ENCODE measurements at regions not wholly inside any gene's neighbourhood (a gene's known extent, or its start where the extent isn't known, plus 50 kb on each side); places are given as distances from the start of the nearest gene placed in this dataset.

DNA sequence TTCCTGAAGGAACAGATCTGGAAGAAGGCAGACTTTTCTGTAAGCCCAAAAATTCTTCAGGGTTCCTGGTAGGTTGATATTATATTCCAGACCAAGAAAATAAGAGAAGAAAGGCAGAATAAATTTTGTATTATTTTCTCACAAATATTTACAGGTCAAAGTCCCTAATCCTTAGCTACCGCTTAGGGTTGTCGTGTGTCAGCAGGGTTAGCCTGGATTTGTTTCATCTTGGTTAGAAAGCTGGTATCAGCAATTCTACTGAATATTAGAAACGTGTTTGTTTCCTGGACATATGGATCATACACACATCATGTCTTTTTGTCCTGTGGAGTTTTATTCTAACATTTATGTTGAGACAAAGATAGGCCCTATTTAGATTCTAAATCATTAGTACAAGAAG lies 232.9 kb upstream of the CXXC4 start:
- TF ChIP-seq TFCP2L1 (CRISPR knock-in tag; IDR thresholded peaks at IDR 0.05) (no peak), TP53 (CRISPR knock-in tag; IDR thresholded peaks at IDR 0.05) (no peak), NPAS2 (CRISPR knock-in tag; IDR thresholded peaks at IDR 0.05; ENCODE audit: borderline replicate concordance) (no peak), CBX8 (IDR thresholded peaks at IDR 0.05) (no peak), BHLHE40 (IDR thresholded peaks at IDR 0.05; ENCODE audit: low read depth, low read length) (no peak)
- Histone ChIP-seq H3K9me3 (no peaks in the 10 kb centered on the region; the same call in 2 of the 3 replicates), H3K4me2 (peak overlapping the region; percentile 73), H3K4me1 (peaks cover 25% of the 10 kb centered on the region), H3K4me3 (no peak overlapping the region), H3K27ac (peak overlapping the region; percentile 72 to 82)
- CTCF ChIA-PET: interaction anchor here (1.4 kb wide), 1 partner anchor 132 kb away, joined by 3 read pairs; no protein-coding TSS in a partner anchor
- ATAC-seq: no peak
- no peak for DNase-seq (ENCODE audit: low read depth in 1 of 2, low spot score in 1 of 2)
- POLR2A ChIA-PET: no interaction called here
- 77% methylated on average over 3 of the region's 3 CpGs for WGBS (ENCODE audit: missing lambda C conversion rate)
- FAIRE-seq: no peak

DNA sequence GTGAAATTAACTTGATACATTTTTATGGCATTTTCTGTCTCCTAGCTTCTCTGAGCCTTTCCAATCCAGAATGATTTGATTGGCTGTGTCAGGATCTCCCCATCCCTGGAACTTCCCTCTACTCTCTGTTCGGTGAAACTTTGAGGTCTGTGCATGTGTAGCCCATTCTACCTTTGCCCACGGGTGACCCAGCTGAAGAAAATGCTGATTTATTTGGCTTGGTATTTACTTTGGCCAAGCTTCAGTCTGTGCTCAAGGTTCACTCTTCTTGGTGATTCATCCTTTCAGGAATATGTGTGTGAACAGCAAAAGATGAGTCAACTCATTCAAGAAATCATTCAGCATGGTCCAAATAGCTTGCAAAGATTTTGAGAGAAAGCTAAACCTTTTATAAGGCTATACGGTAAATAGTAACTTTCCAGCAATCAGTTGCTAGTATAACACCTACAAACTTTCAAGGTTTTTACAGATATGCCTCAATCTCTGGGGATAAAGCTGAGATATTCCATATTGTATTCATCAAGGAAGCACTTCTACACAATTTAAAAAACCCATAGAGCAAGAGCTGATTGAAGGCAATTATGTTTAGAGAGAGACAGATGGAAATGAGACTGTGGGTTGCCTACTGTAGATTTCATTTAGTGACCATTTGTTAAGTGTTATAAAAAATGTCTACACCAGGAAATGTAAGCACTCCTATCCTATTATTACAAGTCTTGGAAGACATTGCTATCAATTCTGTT lies 233.9 kb upstream of the CXXC4 start:
- Histone ChIP-seq H3K4me2 (peak overlapping the region; percentile 73), H3K27ac (peak overlapping the region; percentile 72 to 82), H3K4me3 (0 out of 3 replicates have a peak overlapping the region, but pooled peaks have one; percentile 18), H3K4me1 (peaks cover 25% of the 10 kb centered on the region), H3K9me3 (no peaks in the 10 kb centered on the region; the same call in 2 of the 3 replicates)
- DNase-seq (ENCODE audit: low read depth in 1 of 2, low spot score in 1 of 2) (peak; percentile 51 to 85), ATAC-seq (peak; percentile 100), FAIRE-seq (peak; percentile 79)
- POLR2A ChIA-PET: no interaction called here
- CTCF ChIA-PET: interaction anchor here (1.4 kb wide), 1 partner anchor 131 kb away, joined by 3 read pairs; no protein-coding TSS in a partner anchor
- whole genome bisulfite sequencing (ENCODE audit: missing lambda C conversion rate): 6% methylated on average over 3 of the region's 3 CpGs
- peak; percentile 83 for TF ChIP-seq GATA3 (IDR thresholded peaks at IDR 0.05; ENCODE audit: borderline replicate concordance)
- TF ChIP-seq, protein P1, sequence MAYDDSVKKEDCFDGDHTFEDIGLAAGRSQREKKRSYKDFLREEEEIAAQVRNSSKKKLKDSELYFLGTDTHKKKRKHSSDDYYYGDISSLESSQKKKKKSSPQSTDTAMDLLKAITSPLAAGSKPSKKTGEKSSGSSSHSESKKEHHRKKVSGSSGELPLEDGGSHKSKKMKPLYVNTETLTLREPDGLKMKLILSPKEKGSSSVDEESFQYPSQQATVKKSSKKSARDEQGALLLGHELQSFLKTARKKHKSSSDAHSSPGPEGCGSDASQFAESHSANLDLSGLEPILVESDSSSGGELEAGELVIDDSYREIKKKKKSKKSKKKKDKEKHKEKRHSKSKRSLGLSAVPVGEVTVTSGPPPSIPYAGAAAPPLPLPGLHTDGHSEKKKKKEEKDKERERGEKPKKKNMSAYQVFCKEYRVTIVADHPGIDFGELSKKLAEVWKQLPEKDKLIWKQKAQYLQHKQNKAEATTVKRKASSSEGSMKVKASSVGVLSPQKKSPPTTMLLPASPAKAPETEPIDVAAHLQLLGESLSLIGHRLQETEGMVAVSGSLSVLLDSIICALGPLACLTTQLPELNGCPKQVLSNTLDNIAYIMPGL (CRISPR knock-in tag; IDR thresholded peaks at IDR 0.05; ENCODE audit: borderline replicate concordance): no peak
- no peak for TF ChIP-seq NPAS2 (CRISPR knock-in tag; IDR thresholded peaks at IDR 0.05; ENCODE audit: borderline replicate concordance)
- peak in 1 of 2 experiments; percentile 44; a peak in 1 of 4 replicates for TF ChIP-seq CEBPB (IDR thresholded peaks at IDR 0.05)
- no peak for TF ChIP-seq PHF8 (IDR thresholded peaks at IDR 0.05; ENCODE audit: borderline replicate concordance, low read depth)
- TF ChIP-seq FOSL2 (IDR thresholded peaks at IDR 0.05): peak; percentile 94
- TF ChIP-seq FOSL2 (CRISPR knock-in tag; IDR thresholded peaks at IDR 0.05): peak; percentile 95
- no peak for TF ChIP-seq HOXB5 (CRISPR knock-in tag; IDR thresholded peaks at IDR 0.05)
- no peak for TF ChIP-seq NR3C1 (IDR thresholded peaks at IDR 0.05)
- no peak for TF ChIP-seq HOXA7 (CRISPR knock-in tag; IDR thresholded peaks at IDR 0.05)
- TF ChIP-seq SREBF2 (IDR thresholded peaks at IDR 0.05): no peak
- peak in 1 of 2 experiments; percentile 31; a peak in 1 of 5 replicates for TF ChIP-seq RAD21 (conservative IDR thresholded peaks at IDR 0.05 in 1 of 2, IDR thresholded peaks at IDR 0.05 in 1 of 2)
- no peak for TF ChIP-seq CHD4 (IDR thresholded peaks at IDR 0.05; ENCODE audit: borderline replicate concordance)
- no peak for TF ChIP-seq TP53 (CRISPR knock-in tag; IDR thresholded peaks at IDR 0.05)
- TF ChIP-seq EHF (CRISPR knock-in tag; IDR thresholded peaks at IDR 0.05): no peak
- no peak for TF ChIP-seq RARB (CRISPR knock-in tag; IDR thresholded peaks at IDR 0.05)
- no peak for TF ChIP-seq POLR2AphosphoS2 (conservative IDR thresholded peaks at IDR 0.05; ENCODE audit: low read length)
- no peak for TF ChIP-seq ZC3H11A (IDR thresholded peaks at IDR 0.05)
- TF ChIP-seq, protein P2, sequence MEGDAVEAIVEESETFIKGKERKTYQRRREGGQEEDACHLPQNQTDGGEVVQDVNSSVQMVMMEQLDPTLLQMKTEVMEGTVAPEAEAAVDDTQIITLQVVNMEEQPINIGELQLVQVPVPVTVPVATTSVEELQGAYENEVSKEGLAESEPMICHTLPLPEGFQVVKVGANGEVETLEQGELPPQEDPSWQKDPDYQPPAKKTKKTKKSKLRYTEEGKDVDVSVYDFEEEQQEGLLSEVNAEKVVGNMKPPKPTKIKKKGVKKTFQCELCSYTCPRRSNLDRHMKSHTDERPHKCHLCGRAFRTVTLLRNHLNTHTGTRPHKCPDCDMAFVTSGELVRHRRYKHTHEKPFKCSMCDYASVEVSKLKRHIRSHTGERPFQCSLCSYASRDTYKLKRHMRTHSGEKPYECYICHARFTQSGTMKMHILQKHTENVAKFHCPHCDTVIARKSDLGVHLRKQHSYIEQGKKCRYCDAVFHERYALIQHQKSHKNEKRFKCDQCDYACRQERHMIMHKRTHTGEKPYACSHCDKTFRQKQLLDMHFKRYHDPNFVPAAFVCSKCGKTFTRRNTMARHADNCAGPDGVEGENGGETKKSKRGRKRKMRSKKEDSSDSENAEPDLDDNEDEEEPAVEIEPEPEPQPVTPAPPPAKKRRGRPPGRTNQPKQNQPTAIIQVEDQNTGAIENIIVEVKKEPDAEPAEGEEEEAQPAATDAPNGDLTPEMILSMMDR (IDR thresholded peaks at IDR 0.05): no peak
- no peak for TF ChIP-seq ZSCAN20 (CRISPR knock-in tag; IDR thresholded peaks at IDR 0.05)
- peak; percentile 51 for TF ChIP-seq MAFK (IDR thresholded peaks at IDR 0.05; ENCODE audit: partially characterized antibody)
- TF ChIP-seq ESRRA (IDR thresholded peaks at IDR 0.05; ENCODE audit: borderline replicate concordance, low read length): no peak
- TF ChIP-seq, protein P3, sequence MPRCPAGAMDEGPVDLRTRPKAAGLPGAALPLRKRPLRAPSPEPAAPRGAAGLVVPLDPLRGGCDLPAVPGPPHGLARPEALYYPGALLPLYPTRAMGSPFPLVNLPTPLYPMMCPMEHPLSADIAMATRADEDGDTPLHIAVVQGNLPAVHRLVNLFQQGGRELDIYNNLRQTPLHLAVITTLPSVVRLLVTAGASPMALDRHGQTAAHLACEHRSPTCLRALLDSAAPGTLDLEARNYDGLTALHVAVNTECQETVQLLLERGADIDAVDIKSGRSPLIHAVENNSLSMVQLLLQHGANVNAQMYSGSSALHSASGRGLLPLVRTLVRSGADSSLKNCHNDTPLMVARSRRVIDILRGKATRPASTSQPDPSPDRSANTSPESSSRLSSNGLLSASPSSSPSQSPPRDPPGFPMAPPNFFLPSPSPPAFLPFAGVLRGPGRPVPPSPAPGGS (IDR thresholded peaks at IDR 0.05): 0 out of 3 replicates have a peak, but pooled peaks have one; percentile 42
- TF ChIP-seq, protein P4, sequence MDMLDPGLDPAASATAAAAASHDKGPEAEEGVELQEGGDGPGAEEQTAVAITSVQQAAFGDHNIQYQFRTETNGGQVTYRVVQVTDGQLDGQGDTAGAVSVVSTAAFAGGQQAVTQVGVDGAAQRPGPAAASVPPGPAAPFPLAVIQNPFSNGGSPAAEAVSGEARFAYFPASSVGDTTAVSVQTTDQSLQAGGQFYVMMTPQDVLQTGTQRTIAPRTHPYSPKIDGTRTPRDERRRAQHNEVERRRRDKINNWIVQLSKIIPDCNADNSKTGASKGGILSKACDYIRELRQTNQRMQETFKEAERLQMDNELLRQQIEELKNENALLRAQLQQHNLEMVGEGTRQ (IDR thresholded peaks at IDR 0.05): no peak
- TF ChIP-seq EHMT2 (IDR thresholded peaks at IDR 0.05; ENCODE audit: low read depth): no peak
- peak; percentile 7; the same call in 1 of the 3 replicates for TF ChIP-seq SMC3 (IDR thresholded peaks at IDR 0.05)
- no peak for TF ChIP-seq RFX5 (IDR thresholded peaks at IDR 0.05)
- TF ChIP-seq MAZ (IDR thresholded peaks at IDR 0.05; ENCODE audit: borderline replicate concordance, low read depth, low read length): no peak
- TF ChIP-seq POLR2A (IDR thresholded peaks at IDR 0.05; ENCODE audit: low read length): no peak

All from A549 (cell line).